Left ventricle myocardium inferior (tissue), 1 donor: ENCODE measurements at regions not wholly inside any gene's neighbourhood (a gene's known extent, or its start where the extent isn't known, plus 50 kb on each side); places are given as distances from the start of the nearest gene placed in this dataset.

Source experiments
- DNase-seq: peaks from one replicate; pipeline ENCODE4 v3.0.0-alpha.2; 2020
- H3K27ac ChIP-seq: fragments of 200-600 bp; replicated peaks from 2 replicates; pipeline ENCODE4 v1.8.0; 2021
- H3K27me3 ChIP-seq: fragments of 200-600 bp; 2 replicates; pipeline ENCODE4 v1.8.0; 2021; ENCODE audit warnings: low read depth
- H3K36me3 ChIP-seq: fragments of 200-600 bp; 2 replicates; pipeline ENCODE4 v1.8.0; 2021
- H3K4me1 ChIP-seq: fragments of 200-600 bp; 2 replicates; pipeline ENCODE4 v1.8.0; 2021
- H3K4me3 ChIP-seq: fragments of 200-600 bp; 2 replicates; pipeline ENCODE4 v1.8.0; 2021; ENCODE audit warnings: mild to moderate bottlenecking, moderate library complexity
- H3K9me3 ChIP-seq: fragments of 200-600 bp; replicated peaks from 2 replicates; pipeline ENCODE4 v1.8.0; 2021
- CTCF ChIP-seq: fragments of 200-600 bp; IDR thresholded peaks from 2 replicates; pipeline ENCODE4 v1.8.0; 2021; ENCODE audit warnings: antibody characterized with exemption, mild to moderate bottlenecking, borderline replicate concordance
- intact Hi-C: fragments of 100-400 bp; cut with micrococcal nuclease; formaldehyde crosslinking; loops from one replicate; pipeline ENCODE4 v1.11.0; 2022
- donor health status: DM: no; HTN: yes; CAD: no; lungs with severe emphysema.

GRCh38 chr5:96128204-96128864, 166.7 kb upstream of the ELL2 start:
- Histone ChIP-seq H3K27ac (no peak overlapping the region), H3K36me3 (no peaks in the 10 kb centered on the region), H3K9me3 (no peaks in the 10 kb centered on the region), H3K27me3 (no peaks in the 10 kb centered on the region), H3K4me1 (peaks cover 22% of the 10 kb centered on the region), H3K4me3 (no peak overlapping the region)
- TF ChIP-seq CTCF: no peak
- intact Hi-C loops: no loop called here
- DNase-seq: no peak

- Histone ChIP-seq H3K9me3 (no peaks in the 10 kb centered on the region), H3K36me3 (no peaks in the 10 kb centered on the region), H3K4me1 (peaks cover 22% of the 10 kb centered on the region), H3K4me3 (no peak overlapping the region), H3K27ac (no peak overlapping the region), H3K27me3 (no peaks in the 10 kb centered on the region)
- DNase-seq: no peak
- TF ChIP-seq CTCF: no peak
- intact Hi-C loops: no loop called here
Measured at GRCh38 chr5:96127538-96127937, 165.9 kb upstream of the ELL2 start.

GRCh38 chr5:96125231-96125891, 163.7 kb upstream of the ELL2 start:
- DNase-seq: no peak
- intact Hi-C loops: no loop called here
- peaks cover 22% of the 10 kb centered on the region for H3K4me1 ChIP-seq
- no peak for TF ChIP-seq CTCF
- no peaks in the 10 kb centered on the region for H3K27me3 ChIP-seq
- peak overlapping the region; percentile 12 for H3K27ac ChIP-seq
- H3K9me3 ChIP-seq: no peaks in the 10 kb centered on the region
- H3K36me3 ChIP-seq: no peaks in the 10 kb centered on the region
- H3K4me3 ChIP-seq: peak overlapping the region; percentile 44

GRCh38 chr5:96124589-96124988, 162.9 kb upstream of the ELL2 start:
- no peaks in the 10 kb centered on the region for H3K27me3 ChIP-seq
- intact Hi-C loops: no loop called here
- no peak overlapping the region for H3K4me3 ChIP-seq
- no peaks in the 10 kb centered on the region for H3K36me3 ChIP-seq
- no peak overlapping the region for H3K27ac ChIP-seq
- H3K4me1 ChIP-seq: peaks cover 27% of the 10 kb centered on the region
- H3K9me3 ChIP-seq: no peaks in the 10 kb centered on the region
- no peak for TF ChIP-seq CTCF
- DNase-seq: no peak

GRCh38 chr5:96123418-96123817, 161.8 kb upstream of the ELL2 start:
- intact Hi-C loops: no loop called here

More at GRCh38 chr5:96123418-96123817, 161.8 kb upstream of the ELL2 start:
- no peak for TF ChIP-seq CTCF
- no peak overlapping the region for H3K27ac ChIP-seq
- no peaks in the 10 kb centered on the region for H3K9me3 ChIP-seq
- H3K4me3 ChIP-seq: no peak overlapping the region
- peaks cover 30% of the 10 kb centered on the region for H3K4me1 ChIP-seq
- H3K36me3 ChIP-seq: no peaks in the 10 kb centered on the region
- H3K27me3 ChIP-seq: no peaks in the 10 kb centered on the region
- no peak for DNase-seq
